GM08714 (cell line): ENCODE measurements at regions not wholly inside any gene's neighbourhood (a gene's known extent, or its start where the extent isn't known, plus 50 kb on each side); places are given as distances from the start of the nearest gene placed in this dataset.

Source experiments
- H3K4me3 ChIP-seq: fragments of 200-500 bp; sonication (Bioruptor generic); 2 replicates; pipeline ENCODE4 v1.5.1; 2014; ENCODE audit warnings: mild to moderate bottlenecking, low read length, inconsistent platforms
- ZNF274 ChIP-seq: IDR thresholded peaks from 2 replicates; pipeline ENCODE4 v1.6.1; 2012; ENCODE audit warnings: mild to moderate bottlenecking, low read depth, low read length

DNA sequence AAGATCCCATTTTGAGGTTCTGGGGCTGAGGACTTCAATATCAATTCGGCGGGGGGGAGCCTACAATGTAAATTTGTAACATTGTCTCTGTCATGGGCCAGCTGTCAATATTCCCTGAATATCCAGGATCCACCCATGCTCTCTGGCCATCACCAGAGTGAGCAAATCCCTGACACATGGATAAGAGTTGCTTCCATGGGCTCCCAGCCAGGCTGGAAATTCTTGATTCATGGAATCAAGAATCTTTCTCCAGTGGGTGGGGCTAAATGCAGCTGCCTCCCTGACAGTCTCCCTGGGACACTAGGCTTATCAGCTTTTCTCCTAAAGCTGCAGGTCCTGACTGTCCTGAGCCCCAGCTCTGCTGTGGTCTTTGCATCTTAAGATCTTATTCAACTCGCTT lies 86.9 kb upstream of the IGLL5 start:
- no peak overlapping the region for H3K4me3 ChIP-seq
- TF ChIP-seq ZNF274 = no peak

DNA sequence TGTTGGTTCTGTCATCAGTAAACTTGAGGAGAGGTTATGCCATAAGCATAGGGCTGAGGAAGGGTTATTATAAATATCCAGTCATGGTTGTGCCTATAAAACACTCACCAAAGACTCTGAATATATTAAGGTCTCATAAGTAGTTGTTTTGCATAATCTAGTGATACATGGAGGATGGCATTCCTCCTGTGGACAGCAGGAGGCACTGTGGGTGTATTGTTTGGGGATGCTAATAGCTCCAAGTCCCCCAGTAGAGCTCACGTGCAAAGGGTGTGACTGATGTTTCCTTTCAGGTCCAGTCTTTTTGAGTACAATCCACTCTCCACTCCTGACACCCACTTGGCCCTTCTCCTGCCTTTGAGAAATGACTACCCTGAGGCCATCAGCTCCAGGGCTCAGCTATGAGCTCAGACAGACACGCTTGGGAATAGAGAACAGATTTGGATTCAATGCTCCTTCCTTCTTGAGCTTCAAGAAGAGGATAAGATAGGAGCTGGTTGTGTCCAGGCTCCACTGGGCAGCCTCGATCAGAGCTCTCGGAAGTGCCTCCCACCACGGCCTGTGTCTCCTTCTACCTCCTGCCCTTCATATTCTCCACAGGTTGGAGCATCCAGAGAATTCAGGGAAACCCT lies 85.2 kb upstream of the IGLL5 start:
- H3K4me3 ChIP-seq = no peak overlapping the region
- TF ChIP-seq ZNF274 = no peak

DNA sequence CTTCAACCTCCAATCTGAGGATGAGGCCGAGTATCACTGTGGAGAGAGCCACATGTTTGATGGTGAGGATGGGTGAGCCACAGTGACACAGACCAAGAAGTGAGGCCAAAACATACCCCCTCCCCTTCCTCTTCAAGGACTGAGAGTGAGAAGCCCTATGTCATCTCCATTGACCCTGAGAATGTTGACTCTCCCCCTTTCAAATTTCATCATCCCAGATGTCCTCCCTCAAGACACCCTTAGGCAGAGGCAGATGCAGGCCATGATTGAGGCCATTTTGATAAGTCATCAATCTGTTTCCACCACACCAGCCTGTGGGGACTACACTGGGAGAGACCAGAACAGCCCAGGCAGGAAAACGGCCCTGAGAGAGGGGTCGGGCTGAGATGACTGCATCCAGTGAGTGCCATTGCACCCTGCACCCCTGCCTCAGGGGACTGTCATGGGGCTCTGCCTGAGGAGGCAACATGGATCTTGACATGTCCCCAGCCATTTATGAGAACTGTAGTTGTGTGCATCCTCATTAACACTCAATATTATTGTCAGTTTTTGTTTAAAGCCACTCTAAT lies 84.2 kb upstream of the IGLL5 start:
- TF ChIP-seq ZNF274 = no peak
- no peak overlapping the region for H3K4me3 ChIP-seq

DNA sequence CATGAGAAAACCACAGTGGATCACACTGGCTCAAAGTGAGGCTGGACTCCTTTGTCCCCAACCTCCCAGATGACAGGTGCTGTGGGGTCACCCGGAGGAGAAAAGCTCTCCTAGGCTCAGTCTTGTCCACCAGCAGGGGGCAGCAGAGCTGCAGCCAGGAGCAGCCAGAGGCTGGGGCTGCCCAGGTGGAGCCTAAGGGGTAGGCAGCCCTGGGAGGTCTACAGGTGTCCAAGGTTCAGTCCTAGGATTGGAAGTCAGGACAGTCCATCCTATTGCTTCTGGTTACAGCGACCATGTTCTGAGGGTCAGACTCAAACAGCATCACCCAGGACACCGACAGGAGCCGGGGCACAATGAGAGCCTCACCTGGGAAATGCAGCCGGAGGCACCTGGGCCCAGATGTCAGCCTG lies 77.6 kb upstream of the IGLL5 start:
- TF ChIP-seq ZNF274 = no peak

DNA sequence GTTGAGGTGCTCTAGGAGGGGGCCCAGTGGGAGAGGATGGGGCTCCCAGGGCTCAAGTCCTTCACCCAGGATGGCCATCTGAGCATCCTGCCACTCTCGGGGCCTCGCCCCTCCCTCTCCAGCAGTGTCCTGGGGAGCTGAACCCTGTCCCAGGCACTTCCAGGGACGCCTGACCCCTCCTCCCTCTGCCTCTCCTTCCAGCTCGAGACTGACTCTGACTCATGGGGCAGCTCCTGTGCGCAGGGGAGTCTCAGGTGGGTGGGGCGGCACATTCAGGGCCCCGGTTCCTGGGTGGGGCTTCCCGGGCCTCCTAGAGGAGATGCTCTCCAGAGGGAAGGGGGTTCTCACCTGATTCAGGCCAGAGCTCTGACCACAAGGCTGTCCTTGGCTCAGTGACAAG lies 77.1 kb upstream of the IGLL5 start:
- no peak for TF ChIP-seq ZNF274
- no peak overlapping the region for H3K4me3 ChIP-seq

More for the DNA sequence above, 77.6 kb upstream of the IGLL5 start:
- H3K4me3 ChIP-seq = no peak overlapping the region

DNA sequence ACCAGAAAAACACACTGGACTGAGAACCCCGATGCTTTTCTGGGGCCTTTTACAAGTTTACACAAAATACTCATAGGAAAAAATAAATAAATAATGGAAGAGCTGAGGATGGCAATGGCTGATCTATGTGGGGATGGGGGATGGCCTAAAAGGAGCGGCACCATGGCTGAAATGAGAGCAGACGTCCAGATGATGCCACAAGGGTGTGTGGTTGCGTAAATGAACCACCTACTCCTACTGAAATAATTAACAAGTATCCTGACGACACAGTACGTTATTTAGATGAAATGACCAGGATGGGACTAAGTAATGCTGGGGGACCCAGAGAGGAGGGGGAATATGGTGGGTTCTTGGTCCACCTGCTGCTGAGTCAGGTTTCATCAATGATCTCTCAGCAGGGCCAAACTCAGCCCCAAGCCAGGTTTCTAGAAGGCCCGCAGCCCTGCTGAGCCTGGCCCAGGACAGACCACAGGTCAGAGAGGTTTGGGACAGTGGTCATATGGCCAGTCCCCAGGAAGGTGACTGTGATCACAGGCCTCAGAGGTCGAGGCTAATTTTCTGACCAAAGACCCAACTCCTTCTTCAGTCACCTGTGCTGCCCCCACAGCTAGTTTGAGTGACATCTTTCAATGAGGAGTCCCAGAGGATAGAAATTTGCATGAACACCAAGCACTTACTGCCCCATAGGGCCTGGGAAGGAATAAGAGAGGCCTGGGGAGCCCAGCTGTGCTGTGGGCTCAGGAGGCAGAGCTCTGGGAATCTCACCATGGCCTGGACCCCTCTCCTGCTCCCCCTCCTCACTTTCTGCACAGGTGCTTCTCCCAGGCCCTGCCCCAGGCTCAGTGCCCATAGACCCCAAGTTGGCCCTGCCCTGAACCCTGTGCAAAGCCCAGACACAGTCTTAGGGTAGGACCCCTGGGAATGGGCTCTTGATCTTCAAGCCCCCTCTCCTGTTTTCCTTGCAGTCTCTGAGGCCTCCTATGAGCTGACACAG lies 76.3 kb upstream of the IGLL5 start:
- no peak for TF ChIP-seq ZNF274
- no peak overlapping the region for H3K4me3 ChIP-seq

DNA sequence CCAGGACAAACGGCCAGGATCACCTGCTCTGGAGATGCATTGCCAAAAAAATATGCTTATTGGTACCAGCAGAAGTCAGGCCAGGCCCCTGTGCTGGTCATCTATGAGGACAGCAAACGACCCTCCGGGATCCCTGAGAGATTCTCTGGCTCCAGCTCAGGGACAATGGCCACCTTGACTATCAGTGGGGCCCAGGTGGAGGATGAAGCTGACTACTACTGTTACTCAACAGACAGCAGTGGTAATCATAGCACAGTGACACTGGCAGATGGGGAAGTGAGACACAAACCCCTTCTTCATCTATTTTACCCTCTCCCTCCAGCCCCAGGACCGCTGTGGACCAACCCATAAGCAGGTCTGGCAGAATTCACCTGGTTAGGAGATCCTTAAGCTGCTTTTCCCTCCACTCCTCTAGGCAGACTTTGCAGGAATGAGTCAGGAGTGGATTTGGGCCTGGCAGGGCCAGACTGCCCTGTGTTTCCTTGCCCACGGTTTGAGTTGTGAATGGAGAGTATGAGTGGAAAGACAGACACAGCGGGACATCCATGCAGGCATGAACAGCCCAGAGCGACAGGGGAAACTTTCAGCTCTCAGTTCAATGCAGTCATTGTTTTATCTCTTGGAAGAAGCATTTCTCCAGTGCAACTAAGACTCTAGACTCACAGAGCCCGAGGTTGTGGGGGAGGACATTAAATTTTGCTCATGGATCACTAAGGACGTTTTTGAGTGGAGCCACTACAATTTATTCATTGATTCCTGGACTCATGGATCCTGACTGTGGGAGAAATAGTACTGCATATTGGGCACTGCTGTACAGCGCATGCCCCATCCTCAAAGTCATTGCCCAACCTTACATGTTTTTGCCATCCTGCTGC lies 75.3 kb upstream of the IGLL5 start:
- H3K4me3 ChIP-seq = no peak overlapping the region
- TF ChIP-seq ZNF274 = no peak

DNA sequence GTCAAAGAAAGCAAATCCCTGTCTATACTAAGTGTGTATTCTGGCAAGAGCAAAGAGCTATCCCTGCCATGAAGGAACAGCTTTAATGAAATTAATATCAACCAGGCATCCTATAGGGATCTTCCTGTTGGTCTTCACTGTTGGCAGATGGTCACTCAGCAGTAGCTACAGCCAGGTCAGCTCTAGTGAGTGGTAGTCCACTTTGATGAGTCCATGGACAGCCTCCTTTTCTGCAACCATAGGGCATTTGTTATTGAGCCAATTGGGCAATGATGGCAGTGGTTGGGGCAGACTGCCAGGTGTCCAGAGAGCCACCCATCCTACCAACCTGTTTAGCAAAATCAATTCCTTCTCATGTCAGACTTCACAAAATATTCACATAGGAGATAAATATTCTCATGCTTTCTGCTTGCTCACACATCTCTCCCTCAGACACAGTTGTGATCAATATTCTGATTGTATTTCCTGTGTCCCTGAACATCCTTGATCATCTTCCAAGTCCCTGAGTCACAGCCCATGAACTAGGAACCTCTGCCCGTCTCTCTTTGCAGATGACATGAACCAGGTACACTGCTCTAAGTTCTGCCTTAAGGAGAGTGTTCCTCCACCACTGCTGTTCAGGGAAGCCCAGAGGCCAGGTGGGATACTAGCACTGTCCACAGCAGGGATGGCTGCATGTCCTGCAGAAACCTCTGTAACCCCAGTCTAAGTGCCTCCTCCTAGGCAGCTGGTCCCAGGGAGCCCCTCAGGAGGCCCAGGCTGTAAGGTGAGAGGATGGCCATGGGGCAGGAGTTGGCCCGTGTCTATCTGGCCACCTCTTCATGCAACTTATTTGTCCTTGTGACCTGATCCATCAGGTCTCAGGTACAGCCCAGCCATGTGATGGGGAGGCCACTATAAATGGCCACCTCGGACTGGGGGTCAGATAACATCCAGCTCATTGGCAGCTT lies 74.2 kb upstream of the IGLL5 start:
- H3K4me3 ChIP-seq = no peak overlapping the region
- TF ChIP-seq ZNF274 = no peak

DNA sequence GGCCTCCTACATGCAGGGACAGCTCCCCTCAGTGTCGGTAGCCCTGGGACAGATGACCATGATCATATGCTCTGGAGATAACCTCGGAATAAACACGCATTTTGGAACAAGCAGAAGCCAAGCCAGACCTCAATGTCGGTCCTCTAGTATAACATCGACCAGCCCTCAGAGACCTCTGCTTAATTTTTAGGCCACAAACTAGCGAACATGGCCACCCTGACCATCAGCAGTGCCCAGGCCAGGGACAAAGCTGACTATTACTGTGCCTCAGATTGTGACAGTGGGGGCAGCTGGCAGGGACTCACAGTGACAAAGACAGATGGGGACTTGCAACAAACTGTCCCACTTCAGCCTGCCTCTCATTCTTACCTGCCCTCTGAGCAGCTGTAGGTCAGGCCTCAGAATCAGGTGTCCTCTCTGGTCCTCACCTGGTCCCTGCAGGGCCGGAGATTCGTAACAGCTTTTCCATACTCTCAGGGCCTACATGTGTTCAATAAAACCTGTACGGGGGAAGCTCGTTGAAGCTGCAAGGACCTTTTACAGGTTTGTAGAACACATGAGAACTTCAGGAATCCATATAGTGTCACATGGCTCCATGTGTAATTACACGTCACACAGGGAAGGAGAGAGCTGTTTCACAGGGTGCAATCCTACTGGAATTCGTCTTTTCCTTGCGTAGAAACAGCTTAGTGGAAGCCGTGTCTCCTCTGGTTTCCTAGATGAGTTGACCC lies 72.8 kb upstream of the IGLL5 start:
- no peak for TF ChIP-seq ZNF274
- no peak overlapping the region for H3K4me3 ChIP-seq

DNA sequence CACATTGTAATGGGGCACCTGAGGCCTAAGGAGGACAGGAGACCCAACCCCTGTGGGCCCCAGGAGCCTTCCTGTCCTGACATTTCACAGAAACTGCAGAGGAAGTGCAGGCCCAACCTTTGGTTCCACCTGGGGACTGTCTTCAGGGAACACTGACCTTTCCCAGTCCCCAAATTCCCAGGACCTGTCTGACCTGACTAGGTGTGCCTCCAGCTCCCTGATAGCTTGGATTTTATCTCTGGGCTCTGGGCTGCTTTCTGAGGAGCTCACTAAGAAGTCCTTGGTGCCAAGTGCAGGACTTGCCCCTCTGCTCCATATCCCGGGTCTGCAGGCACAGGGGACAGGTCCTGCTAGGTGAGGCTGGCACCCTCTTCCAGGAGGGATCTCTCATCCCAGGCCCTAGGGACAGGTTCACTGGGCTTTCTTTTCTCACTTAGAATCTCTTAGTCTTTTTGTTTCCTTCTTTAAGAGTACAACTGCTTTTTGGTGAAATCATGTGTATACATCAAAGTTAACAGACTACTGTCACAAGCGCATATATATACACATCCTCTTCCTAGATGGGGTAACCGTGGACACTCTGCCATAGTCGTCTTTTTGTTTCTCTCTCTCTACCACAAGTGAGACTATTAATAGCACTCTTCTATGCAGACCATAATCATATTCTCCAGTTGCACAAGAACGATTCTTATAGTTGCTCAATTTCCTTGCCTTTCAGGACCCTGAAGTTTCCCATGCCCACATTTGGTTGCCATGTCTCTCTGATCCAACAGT lies 72.0 kb upstream of the IGLL5 start:
- H3K4me3 ChIP-seq = no peak overlapping the region
- TF ChIP-seq ZNF274 = no peak

DNA sequence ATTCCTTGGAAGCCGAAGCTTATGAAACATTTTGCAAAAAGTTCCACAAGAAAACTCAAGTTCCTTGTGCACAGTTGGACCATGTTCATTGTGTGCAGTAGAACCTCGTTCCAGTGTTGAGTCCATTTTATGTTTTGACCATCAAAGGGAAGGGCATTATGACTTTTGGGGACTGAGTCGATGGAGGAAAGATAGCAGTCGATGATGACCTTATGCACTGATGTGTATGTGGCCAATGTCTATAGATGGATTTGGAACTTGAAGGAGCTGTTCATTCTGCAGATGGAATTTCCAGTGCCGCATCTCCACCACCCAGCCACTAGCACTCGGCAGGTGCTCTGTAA lies 71.5 kb upstream of the IGLL5 start:
- no peak overlapping the region for H3K4me3 ChIP-seq
- no peak for TF ChIP-seq ZNF274
